ENCODE measurements at regions not wholly inside any gene's neighbourhood (a gene's known extent, or its start where the extent isn't known, plus 50 kb on each side); places are given as distances from the start of the nearest gene placed in this dataset.

- no peak for DNase-seq
Measured at GRCh38 chr19:29324291-29324680, 111.3 kb upstream of the UQCRFS1 start.

GRCh38 chr19:29324717-29325116, 111.8 kb upstream of the UQCRFS1 start:
- no peak for DNase-seq

- no peak for DNase-seq
Measured at GRCh38 chr19:29325241-29325975, 112.5 kb upstream of the UQCRFS1 start.

- DNase-seq: no peak
Measured at GRCh38 chr19:29326351-29326750, 113.4 kb upstream of the UQCRFS1 start.

- peak; percentile 4 for DNase-seq
Measured at GRCh38 chr19:29326849-29327840, 114.2 kb upstream of the UQCRFS1 start.

- DNase-seq: no peak
Measured at GRCh38 chr19:29328586-29328985, 115.6 kb upstream of the UQCRFS1 start.

- no peak for DNase-seq
Measured at GRCh38 chr19:29329460-29330134, 116.6 kb upstream of the UQCRFS1 start.

GRCh38 chr19:29336425-29336824, 123.5 kb upstream of the UQCRFS1 start:
- DNase-seq: no peak

- DNase-seq: no peak
Measured at GRCh38 chr19:29337029-29337428, 124.1 kb upstream of the UQCRFS1 start.

- DNase-seq: no peak
Measured at GRCh38 chr19:29338480-29338879, 125.5 kb upstream of the UQCRFS1 start.

GRCh38 chr19:29342721-29343120, 129.8 kb upstream of the UQCRFS1 start:
- no peak for DNase-seq

GRCh38 chr19:29364224-29364726, 151.3 kb upstream of the UQCRFS1 start:
- no peak for DNase-seq

- no peak for DNase-seq
Measured at GRCh38 chr19:29364999-29365398, 152.0 kb upstream of the UQCRFS1 start.

- no peak for DNase-seq
Measured at GRCh38 chr19:29365836-29366417, 153.0 kb upstream of the UQCRFS1 start.

GRCh38 chr19:29366757-29367156, 153.8 kb upstream of the UQCRFS1 start:
- no peak for DNase-seq

GRCh38 chr19:29367791-29368222, 154.9 kb upstream of the UQCRFS1 start:
- DNase-seq: no peak

GRCh38 chr19:29370276-29370675, 155.5 kb upstream of the VSTM2B start:
- no peak for DNase-seq

GRCh38 chr19:29371251-29372090, 154.3 kb upstream of the VSTM2B start:
- no peak for DNase-seq

GRCh38 chr19:29372091-29372415, 153.7 kb upstream of the VSTM2B start:
- no peak for DNase-seq

- DNase-seq: no peak
Measured at GRCh38 chr19:29372461-29372860, 153.3 kb upstream of the VSTM2B start.

- DNase-seq: no peak
Measured at GRCh38 chr19:29372921-29373797, 152.6 kb upstream of the VSTM2B start.
